GM18858 (cell line): ENCODE measurements at regions not wholly inside any gene's neighbourhood (a gene's known extent, or its start where the extent isn't known, plus 50 kb on each side); places are given as distances from the start of the nearest gene placed in this dataset.
"Not testable (repeated sequence)": the region's sequence is repeated elsewhere in the genome, so short reads cannot be mapped to it uniquely, and the experiment has no call there.

Source experiments
- ATAC-seq: cut with Tn5 transposase; IDR thresholded peaks from one replicate; pipeline ENCODE4 v1.9.1; 2021; ENCODE audit not compliant: unreplicated experiment

GRCh38 chr9:21688108-21689102, 114.0 kb upstream of the MTAP start:
- ATAC-seq: no peak

DNA sequence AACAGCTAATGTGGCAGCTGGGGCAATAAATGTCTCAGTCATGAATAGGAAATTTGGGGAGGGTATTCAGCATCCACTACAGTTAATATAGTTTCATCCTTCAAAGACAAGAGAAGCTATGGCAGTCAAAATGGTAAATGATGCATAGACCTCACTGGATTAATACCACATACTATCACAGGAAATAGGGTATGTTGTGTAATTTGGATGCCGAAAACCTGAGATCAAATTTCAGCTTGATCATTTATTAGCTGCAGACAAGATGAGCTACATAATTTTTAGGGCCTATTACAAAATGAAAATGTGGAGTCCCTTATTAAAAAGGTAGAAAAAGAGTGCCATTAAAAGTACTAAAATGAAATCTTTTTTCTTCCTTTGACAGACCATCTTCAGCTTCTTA, 112.6 kb upstream of the MTAP start:
- no peak for ATAC-seq

DNA sequence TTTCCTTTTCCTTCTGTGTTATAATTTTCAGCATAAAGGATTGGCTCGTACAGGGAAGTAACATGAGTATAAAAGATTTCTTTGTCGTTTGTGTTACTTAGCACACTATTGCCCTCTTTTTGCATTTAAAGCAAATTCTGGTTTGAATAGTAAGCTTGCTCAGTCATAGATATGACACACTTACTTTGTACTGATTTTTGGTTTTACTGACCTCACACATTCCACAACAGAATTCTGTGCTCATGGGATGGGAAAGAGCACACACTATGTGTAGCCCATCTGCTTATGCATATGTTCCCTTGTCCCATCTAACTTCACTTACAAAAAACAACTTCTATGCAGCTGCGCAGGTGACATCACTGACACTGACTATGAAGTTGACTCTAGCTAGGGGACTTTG, 111.9 kb upstream of the MTAP start:
- ATAC-seq: no peak

DNA sequence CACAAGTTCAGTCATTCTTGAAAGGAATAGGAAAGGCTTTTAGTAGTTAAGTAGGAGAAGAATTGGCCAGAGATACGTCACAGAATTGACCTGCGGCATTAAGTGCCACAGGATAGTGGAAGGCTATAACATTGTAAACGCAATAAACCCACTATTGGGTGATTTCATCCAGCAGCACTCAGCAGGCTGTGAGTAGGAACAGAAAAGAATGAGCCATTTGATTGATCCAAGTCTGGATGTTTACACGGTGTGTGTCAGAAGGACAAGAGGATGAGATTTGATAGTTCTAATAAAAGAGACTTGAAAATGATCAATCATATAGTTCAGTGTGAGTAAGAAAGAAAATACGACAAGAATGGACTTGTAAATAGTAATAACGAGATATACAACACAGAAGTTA, 110.0 kb upstream of the MTAP start:
- ATAC-seq: no peak

DNA sequence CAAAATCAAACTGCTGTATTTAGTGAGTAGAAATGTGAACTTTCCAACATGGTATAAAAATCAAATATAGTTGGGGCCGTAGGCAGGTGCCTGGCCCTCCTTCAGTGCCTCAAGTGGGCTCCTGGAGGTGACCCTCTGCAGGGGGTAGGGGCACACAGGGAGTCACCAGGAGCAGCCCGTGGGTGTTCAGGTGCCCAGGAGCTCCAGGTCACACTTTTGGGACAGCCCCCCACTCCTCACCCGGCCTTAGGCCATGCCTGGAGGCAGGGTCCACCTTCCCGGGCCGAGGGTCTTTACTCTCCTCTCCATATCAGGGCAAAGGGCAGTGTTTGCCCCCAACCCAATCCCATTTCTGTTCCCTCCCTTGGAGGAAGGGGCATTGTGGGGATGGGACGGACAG, 108.0 kb upstream of the MTAP start:
- ATAC-seq: no peak

DNA sequence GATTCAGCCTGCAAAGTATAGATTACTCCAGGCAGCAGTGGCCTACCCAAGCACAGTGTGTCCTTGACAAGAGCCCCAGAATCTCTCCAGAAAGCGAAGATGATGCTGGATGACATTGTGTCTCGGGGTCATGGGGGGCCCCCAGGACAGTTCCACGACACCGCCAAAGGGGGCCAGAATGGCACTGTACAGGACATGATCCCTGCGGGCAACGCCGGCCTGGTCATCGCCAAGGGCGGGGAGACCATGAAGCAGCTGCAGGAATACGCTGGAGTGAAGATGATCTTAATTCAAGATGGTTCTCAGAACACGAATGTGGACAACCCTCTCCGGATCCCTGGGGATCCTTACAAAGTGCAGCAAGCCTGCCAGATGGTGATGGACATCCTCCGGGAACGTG, 107.0 kb upstream of the MTAP start:
- no peak for ATAC-seq

DNA sequence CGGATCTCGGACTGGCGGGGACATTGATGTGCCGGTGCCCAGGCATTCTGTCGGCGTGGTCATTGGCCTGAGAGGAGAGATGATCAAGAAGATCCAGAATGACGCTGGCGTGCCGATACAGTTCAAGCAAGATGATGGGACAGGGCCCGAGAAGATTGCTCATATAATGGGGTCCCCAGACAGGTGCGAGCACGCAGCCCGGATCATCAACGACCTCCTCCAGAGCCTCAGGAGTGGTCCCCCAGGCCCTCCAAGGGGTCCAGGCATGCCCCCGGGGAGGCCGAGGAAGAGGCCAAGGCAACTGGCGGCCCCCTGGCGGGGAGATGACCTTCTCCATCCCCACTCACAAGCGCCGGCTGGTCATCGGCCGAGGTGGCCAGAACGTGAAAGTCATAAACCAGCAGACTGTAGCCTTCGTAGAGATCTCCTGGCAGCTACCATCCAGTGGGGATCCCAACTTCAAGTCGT, 106.5 kb upstream of the MTAP start:
- no peak for ATAC-seq

DNA sequence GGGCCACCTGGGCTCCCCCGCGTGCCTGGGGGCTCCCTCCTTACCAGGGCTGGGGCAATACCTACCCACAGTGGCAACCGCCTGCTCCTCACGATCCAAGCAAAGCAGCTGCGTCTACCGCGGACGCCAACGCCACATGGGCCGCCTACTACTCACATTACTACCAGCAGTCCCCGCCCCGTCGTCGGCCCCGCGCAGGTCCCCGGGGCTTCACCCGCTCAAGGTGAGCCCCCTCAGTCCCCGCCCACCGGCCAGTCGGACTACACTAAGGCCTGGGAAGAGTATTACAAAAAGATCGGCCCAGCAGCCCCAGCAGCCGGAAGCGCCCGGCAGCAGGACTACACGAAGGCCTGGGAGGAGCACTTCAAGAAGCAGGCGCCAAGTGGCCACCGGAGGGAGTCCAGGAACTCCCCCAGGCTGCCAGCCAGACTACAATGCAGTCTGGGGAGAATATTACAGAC, 106.0 kb upstream of the MTAP start:
- no peak for ATAC-seq

GRCh38 chr9:21708260-21708711, 94.2 kb upstream of the MTAP start:
- no peak for ATAC-seq

GRCh38 chr9:21708856-21709255, 93.6 kb upstream of the MTAP start:
- no peak for ATAC-seq

DNA sequence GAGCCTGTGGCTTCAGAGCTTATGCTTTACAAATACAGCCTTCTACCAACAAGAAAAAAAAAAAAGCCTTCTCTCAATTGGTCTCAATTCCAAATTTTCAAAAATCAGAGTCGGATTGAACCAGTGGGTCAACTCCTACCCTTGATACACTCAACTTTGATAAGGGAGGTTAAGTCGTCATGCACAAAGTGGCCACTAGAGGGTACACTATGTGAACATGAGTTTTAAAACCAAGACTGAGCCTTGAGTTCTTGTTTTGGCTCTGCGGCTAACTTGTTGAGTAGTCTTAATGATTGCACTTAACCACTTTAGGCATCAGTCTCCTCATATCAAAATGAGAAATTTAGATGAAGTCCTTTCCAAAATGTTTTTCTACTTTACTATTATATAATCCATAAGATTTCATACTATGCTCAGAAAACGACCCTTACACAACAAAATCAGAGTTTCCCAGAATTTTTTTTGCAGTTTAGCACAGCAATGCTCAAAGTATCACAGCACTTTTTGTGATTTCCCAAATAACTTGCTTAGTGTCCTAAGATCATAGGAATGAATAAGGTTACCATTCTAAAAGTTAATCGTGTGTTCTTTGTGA, 92.9 kb upstream of the MTAP start:
- peak; percentile 72 for ATAC-seq

DNA sequence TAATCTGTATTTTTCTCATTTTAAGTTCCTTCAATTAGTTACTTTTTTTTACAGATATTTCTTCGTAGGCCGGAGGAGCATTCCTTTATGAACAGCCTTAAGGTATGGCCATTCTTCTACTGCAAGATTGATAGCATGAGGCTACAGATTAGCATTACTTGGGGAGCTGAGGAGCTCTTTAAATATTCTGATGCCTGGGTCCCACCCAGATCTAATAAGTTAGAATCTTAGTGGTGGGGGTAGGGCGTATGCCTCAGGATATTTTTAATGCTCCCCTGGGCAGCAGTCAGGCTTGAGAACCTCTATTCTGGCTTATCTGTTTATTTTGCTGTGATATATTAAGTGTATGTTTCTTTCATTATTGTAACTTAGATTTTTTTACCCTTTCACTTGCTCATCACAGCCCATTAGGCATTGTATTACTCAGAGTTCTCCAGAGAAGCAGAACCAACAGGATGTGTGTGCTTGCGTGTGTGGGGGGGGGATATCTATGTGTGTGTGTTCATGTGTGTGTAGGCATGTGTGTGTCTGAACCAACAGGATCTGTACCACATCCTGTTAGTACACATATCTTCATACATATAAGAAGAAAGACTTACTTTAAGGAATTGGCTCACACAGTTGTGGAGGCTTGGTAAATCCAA, 91.8 kb upstream of the MTAP start:
- ATAC-seq: no peak

DNA sequence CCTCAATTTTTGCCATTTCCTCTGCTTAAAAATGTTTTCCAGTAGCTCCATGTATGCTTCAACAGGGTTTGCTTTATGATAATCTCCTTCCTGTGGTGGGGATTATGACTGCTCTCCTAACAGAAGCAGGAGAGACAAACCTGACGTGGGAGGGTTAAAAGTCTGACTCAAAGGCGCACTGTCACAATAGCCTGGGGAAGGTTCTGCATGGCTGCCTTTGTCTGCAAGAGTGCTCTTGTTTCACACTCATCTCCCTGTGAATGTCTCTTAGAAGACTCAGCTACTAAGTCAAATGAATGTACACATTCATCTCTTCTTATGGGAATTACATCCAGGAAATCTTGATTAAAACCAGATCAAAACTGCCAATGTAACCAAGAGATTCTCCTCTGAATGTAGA, 90.9 kb upstream of the MTAP start:
- ATAC-seq: peak; percentile 46

- ATAC-seq: no peak
Observed at GRCh38 chr9:21715408-21715807, 87.0 kb upstream of the MTAP start.

DNA sequence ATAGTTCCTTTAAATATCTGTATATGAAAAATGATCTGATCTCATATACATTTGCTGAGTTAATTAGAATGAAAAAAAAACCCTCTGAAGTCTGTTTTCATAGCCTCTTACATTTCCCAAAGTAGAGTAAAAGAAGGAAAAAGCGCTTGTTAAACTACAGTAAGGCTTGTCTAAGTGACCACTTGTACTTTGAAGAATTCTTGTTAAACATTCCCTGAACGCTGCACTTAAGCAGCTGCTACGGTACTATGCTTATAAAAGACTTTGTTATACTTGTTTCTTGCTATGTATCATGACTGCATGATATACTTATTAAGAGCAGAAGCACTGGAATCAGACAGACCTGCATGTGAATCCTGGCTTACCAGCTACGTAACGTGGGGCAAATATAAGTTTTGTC, 81.7 kb upstream of the MTAP start:
- no peak for ATAC-seq

GRCh38 chr9:21727411-21727810, 75.0 kb upstream of the MTAP start:
- ATAC-seq: not testable (repeated sequence)

- ATAC-seq: no peak
Observed at GRCh38 chr9:21728781-21729180, 73.7 kb upstream of the MTAP start.

GRCh38 chr9:21729648-21730047, 72.8 kb upstream of the MTAP start:
- no peak for ATAC-seq

- no peak for ATAC-seq
Observed at GRCh38 chr9:21730899-21731298, 71.5 kb upstream of the MTAP start.

DNA sequence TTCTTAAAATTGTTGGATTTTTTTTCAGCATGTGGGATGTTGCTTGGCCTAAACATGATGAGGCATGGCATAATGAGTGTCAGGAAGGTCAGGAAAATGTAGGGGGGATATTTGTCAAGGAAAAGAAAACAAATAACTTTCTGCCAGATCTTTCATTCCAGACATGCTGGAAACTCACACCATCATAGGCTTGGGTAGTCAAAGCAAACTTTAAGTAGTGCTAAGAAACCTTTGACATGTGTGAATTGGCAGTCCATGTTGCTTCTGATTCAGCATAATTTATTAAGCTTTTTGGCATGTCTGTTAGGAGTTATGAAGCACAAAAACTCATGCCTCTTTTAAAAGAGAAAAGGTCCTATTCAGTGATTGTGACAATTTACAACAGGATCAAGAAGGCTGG, 61.3 kb upstream of the MTAP start:
- ATAC-seq: no peak

DNA sequence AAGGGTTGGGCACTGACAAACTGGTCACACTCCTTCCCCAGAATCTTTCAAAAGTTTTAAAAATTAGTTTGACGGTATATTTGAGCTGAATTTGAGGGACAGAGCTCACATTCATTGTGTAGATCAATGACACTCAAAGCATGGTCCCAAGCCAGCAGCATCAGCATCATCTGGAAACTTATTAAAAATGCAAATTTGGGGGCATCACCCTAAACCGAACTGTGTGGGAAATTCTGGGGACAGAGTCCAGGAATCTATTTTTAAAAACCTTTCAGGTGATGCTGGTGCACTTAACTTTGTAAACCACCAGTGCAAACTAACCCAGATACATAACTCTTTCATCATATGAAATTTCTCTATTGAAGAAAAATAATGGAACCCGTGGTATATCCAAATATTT, 58.1 kb upstream of the MTAP start:
- no peak for ATAC-seq

GRCh38 chr9:21744841-21745240, 57.6 kb upstream of the MTAP start:
- ATAC-seq: no peak
